GM19043 (cell line): ENCODE measurements at regions not wholly inside any gene's neighbourhood (a gene's known extent, or its start where the extent isn't known, plus 50 kb on each side); places are given as distances from the start of the nearest gene placed in this dataset.

Experiments used
- ATAC-seq: cut with Tn5 transposase; IDR thresholded peaks from one replicate; pipeline ENCODE4 v1.9.1; 2021; ENCODE audit warnings: low read depth; ENCODE audit not compliant: unreplicated experiment

- no peak for ATAC-seq
Measured at GRCh38 chrX:20355187-20355586, 88.5 kb upstream of the RPS6KA3 start.

DNA sequence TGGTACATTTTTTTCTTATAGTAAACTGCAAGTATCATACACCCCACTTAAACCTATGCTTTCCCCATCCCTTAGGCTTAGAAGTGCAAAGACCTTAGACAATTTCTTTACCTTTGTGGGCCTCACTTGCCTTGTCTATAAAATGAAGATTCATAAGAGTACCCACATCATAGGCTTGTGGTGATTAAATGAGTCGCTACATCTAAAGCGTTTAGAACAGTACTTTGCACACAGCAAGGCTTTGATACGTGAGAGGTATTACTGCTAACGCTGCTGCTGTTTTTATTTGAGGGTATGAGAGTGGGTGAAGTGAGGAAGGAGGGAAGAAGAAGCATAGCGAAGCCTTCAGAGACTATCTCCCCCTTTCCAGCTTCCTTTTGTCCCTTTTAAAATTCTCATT lies 87.8 kb upstream of the RPS6KA3 start:
- no peak for ATAC-seq

GRCh38 chrX:20352935-20353336 lies 86.2 kb upstream of the RPS6KA3 start:
- no peak for ATAC-seq

GRCh38 chrX:20352504-20352903 lies 85.8 kb upstream of the RPS6KA3 start:
- ATAC-seq = no peak

GRCh38 chrX:20350596-20350995 lies 83.9 kb upstream of the RPS6KA3 start:
- ATAC-seq = no peak

- no peak for ATAC-seq
Measured at GRCh38 chrX:20348139-20348538, 81.4 kb upstream of the RPS6KA3 start.

GRCh38 chrX:20347481-20347880 lies 80.8 kb upstream of the RPS6KA3 start:
- ATAC-seq = no peak

DNA sequence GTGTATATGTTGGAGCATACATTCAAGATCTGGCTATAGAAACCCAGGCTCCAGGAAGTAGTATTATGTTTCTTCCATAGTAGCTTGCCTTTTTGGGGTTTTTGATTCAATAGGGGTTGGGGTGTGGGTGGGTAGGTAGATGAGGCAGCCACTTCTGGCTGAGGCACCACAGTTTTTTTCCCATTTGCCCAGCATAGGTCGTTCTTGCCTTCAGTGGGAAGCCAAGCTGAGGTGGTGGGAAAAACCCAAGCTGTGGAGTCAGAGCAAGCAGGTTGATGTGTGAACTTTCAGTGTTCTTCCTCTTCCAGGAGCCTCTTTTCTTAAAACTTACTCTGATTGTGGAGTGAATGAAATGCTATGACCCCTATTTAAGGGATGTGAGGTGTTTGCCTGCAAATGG lies 67.0 kb upstream of the RPS6KA3 start:
- no peak for ATAC-seq

DNA sequence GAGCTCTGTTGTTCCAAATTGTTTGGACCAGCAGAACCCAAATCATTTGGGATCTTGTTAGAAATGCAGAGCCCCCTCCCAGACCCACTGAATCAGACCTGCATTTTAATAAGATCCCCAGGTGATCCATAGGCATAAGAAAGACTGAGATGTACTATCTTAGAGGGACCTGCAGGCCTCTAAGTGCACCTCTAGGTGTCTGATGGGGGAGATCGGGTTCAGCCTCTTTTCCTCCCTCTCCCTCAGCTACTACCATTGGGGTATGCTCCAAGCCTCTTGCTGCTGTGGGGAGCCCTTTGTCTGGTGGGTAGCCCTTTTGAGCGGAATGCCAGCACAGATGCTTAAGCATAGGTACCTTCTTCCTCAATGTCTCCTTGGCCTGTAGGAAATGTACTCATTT lies 63.8 kb upstream of the RPS6KA3 start:
- ATAC-seq = no peak

DNA sequence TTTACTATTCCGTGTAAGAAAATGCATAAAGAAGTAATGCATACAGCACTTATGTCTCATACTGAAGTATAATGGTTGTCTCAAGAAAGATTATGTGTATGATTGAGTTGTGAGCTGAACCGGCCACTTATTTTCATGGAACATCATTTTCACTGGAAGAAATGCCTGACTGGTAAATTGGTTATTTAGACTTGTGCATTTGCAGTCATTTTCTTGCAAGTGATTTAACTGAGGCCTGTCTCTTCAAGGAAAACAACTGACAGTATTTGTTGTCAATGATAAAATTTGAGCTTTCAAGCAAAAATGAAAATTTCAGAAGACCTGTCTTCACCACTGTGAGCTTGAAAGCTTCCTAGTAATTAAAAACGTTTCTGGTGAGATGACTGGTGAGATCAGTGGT lies 62.7 kb upstream of the RPS6KA3 start:
- no peak for ATAC-seq

DNA sequence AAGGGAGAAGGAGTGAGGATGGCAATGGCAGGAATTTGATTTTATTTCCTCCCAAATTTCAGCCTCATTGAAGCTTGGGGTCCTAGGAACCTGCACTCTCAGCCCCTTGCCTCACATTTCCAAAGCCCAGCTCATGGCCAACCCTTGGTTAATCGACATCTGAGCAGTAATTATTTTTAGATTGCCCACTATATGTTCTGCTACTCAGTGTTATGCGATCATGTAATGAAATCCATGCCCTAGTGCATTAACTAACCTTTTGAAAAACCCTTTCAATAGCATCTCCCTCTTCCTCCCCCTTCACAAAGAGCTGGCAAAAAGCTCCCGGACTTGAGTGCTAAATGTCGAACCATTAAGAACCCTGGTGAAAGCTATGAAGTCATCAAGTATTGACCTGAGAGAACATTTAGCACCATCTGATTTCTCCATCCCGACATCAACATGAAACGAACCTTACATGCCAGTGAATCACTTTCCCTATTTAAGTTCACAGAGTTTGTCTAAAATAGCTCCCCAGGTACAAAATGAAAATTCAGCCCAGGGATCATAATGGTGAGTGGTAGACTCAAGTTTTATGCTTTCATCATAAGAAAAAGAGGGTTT lies 59.2 kb upstream of the RPS6KA3 start:
- ATAC-seq = no peak

DNA sequence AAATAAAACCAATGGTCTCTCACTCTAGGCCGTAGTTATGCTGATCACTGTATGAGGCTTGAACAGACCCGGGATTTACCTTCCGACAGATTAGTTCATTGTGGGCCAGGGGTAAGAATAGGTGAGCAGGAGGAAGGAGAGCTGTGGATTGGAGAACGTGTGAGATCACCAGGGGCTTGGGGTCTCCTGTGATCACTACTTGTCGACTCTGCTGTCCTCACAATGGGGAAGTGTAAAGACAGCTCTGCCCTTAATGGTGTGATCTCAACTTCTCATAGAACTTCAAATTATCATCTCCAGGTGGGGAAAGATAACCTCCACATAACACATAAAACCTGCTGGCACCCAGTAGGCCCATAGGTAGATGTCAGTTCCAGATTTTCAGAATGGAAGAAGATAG lies 56.2 kb upstream of the RPS6KA3 start:
- no peak for ATAC-seq

- peak; percentile 97 for ATAC-seq
Measured at GRCh38 chrX:20320461-20321159, 53.9 kb upstream of the RPS6KA3 start.

GRCh38 chrX:20319054-20319453 lies 52.3 kb upstream of the RPS6KA3 start:
- ATAC-seq = no peak

GRCh38 chrX:20317873-20318272 lies 51.2 kb upstream of the RPS6KA3 start:
- ATAC-seq = no peak
